ENCODE measurements at regions not wholly inside any gene's neighbourhood (a gene's known extent, or its start where the extent isn't known, plus 50 kb on each side); places are given as distances from the start of the nearest gene placed in this dataset.

DNA sequence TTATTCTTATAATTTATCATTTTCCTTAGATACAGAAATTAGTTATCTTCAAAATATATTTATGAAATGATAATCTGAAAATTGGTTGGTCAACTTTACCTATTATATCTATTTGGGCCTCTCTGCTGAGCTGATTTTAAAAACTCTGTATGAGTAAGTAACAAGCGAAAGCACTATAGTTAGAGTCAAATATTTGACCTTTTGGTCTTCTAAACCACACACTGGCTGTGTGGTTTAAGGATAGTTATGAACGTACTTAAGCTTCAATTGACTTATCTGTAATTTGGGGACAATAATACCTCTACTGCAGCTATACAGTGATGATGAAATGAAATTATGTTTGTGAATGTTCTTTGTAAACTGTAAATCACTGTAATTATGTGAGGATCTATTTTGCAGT, 763.9 kb upstream of the GRM7 start:
- Histone ChIP-seq H3K27ac (no peak overlapping the region), H3K27me3 (replicated peaks in 1 of 7) (no peaks in the 10 kb centered on the region), H3K9me3 (no peaks in the 10 kb centered on the region), H3K4me3 (no peak overlapping the region), H3K36me3 (no peaks in the 10 kb centered on the region), H3K4me1 (no peaks in the 10 kb centered on the region)
- TF ChIP-seq POLR2A (IDR thresholded peaks at IDR 0.05) (no peak), POLR2AphosphoS5 (IDR thresholded peaks at IDR 0.05) (no peak)
- TF ChIP-seq, protein P1, sequence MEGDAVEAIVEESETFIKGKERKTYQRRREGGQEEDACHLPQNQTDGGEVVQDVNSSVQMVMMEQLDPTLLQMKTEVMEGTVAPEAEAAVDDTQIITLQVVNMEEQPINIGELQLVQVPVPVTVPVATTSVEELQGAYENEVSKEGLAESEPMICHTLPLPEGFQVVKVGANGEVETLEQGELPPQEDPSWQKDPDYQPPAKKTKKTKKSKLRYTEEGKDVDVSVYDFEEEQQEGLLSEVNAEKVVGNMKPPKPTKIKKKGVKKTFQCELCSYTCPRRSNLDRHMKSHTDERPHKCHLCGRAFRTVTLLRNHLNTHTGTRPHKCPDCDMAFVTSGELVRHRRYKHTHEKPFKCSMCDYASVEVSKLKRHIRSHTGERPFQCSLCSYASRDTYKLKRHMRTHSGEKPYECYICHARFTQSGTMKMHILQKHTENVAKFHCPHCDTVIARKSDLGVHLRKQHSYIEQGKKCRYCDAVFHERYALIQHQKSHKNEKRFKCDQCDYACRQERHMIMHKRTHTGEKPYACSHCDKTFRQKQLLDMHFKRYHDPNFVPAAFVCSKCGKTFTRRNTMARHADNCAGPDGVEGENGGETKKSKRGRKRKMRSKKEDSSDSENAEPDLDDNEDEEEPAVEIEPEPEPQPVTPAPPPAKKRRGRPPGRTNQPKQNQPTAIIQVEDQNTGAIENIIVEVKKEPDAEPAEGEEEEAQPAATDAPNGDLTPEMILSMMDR (IDR thresholded peaks at IDR 0.05 in 8 of 11, conservative IDR thresholded peaks at IDR 0.05 in 3 of 11), result no peak
- intact Hi-C loops (cut with DNase I; ENCODE audit: low total_unique reads), result no loop called here
- WGBS, 5 donors, result 54 to 79% (median 71%) methylated on average over 2 of the region's 2 CpGs
- DNase-seq, result no peak

DNA sequence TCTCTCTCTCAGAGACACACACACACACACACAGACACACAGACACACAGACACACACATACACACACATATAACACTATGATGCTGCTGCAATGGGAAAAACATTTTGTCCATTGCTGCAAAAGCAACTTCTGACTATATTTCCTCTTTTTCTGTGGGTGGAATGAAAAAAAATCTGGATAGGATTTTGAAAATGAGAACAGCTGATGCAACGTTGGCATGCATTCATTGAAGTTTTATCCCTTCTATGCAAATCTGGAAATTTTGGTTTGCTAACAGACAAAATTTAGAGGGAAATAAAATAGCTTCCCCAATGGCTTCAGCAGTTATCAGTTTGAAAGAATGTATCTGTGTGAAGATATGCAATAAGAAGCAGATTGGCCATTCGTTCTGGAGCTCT, 763.4 kb upstream of the GRM7 start:
- Histone ChIP-seq H3K27ac (no peak overlapping the region), H3K27me3 (replicated peaks in 1 of 7) (no peaks in the 10 kb centered on the region), H3K9me3 (no peaks in the 10 kb centered on the region), H3K4me1 (no peaks in the 10 kb centered on the region), H3K36me3 (no peaks in the 10 kb centered on the region), H3K4me3 (no peak overlapping the region)
- intact Hi-C loops (cut with DNase I; ENCODE audit: low total_unique reads), result no loop called here
- no peak for TF ChIP-seq POLR2AphosphoS5 (IDR thresholded peaks at IDR 0.05)
- WGBS, 5 donors, result 36 to 67% (median 53%) methylated on average over 2 of the region's 2 CpGs
- DNase-seq, result no peak

DNA sequence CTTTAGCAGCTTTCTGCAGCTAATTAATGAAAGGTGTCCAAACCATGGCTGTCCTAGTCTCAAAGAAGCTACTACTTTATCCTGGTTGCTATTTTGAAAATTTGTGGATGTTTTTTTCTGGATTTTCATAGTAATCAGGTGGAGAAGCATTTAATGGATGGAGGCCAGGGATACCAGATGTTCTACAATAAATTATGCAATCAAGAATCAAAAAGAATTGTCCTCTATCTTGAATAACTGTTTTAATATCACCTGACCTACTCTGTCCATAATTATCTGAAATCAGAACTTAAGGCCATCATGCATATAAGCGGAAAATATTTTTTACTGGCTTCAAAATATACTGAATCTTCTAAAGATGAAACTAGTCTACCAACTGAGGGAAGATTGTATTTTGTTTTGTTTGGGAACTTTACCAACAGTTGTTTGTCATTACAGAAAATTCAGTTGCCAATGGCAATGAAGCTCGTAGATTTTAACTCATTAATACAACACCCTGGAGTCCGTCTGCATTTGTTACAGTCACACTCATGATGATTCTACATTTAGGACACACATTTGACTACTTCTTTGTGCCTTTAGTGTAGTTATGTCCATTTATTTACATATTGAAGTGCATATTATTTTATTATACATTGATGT, 762.3 kb upstream of the GRM7 start:
- intact Hi-C loops (cut with DNase I; ENCODE audit: low total_unique reads), result no loop called here

DNA sequence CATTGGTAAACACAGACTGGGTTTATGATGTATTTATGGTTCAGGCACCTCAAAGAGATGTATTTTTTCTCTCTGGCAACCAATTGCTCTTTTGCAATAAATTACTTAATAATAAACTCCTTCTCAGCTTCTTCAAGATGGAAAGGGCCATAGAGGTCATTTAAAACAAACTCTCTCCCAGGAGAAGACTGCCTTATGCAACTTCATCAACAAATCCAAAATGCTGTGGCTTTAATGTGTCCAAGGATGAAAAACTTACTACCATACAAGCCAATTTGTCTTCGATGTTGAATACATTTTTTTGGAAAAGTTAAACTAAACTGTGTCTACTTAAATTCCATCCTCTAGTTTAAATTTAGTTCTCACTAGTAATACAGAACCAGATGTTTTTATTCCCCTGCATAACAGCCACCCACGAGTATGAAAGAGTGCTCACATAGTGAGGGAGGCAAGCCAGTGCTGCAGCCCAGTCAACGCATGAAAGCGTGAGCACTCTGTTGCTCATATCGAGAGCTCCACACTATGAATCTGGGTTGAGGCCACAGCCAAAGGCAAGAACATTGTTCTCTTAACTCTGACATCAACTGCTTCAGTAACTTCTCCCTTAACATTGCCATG, 761.3 kb upstream of the GRM7 start:
- DNase-seq, result no peak
- Histone ChIP-seq H3K4me1 (no peaks in the 10 kb centered on the region), H3K36me3 (no peaks in the 10 kb centered on the region), H3K4me3 (no peak overlapping the region), H3K27me3 (replicated peaks in 1 of 7) (no peaks in the 10 kb centered on the region), H3K9me3 (no peaks in the 10 kb centered on the region), H3K27ac (no peak overlapping the region)
- TF ChIP-seq POLR2A (IDR thresholded peaks at IDR 0.05), result no peak
- TF ChIP-seq, protein P1 (IDR thresholded peaks at IDR 0.05 in 8 of 11, conservative IDR thresholded peaks at IDR 0.05 in 3 of 11), result no peak
- no peak for TF ChIP-seq POLR2AphosphoS5 (IDR thresholded peaks at IDR 0.05)
- 69 to 81% (median 77%) methylated on average over 5 of the region's 5 CpGs for WGBS, 5 donors
- intact Hi-C loops (cut with DNase I; ENCODE audit: low total_unique reads), result no loop called here

More for the DNA sequence above, 762.3 kb upstream of the GRM7 start:
- no peak for TF ChIP-seq POLR2A (IDR thresholded peaks at IDR 0.05)
- TF ChIP-seq, protein P1 (IDR thresholded peaks at IDR 0.05 in 8 of 11, conservative IDR thresholded peaks at IDR 0.05 in 3 of 11), result no peak
- TF ChIP-seq POLR2AphosphoS5 (IDR thresholded peaks at IDR 0.05), result no peak
- DNase-seq, result no peak
- Histone ChIP-seq H3K27ac (no peak overlapping the region), H3K4me1 (no peaks in the 10 kb centered on the region), H3K27me3 (replicated peaks in 1 of 7) (no peaks in the 10 kb centered on the region), H3K4me3 (no peak overlapping the region), H3K36me3 (no peaks in the 10 kb centered on the region), H3K9me3 (no peaks in the 10 kb centered on the region)
- 71 to 90% (median 82%) methylated on average over 3 of the region's 3 CpGs for WGBS, 5 donors

Measured in spleen (tissue), 11 donors.